ENCODE measurements at regions not wholly inside any gene's neighbourhood (a gene's known extent, or its start where the extent isn't known, plus 50 kb on each side); places are given as distances from the start of the nearest gene placed in this dataset.

DNA sequence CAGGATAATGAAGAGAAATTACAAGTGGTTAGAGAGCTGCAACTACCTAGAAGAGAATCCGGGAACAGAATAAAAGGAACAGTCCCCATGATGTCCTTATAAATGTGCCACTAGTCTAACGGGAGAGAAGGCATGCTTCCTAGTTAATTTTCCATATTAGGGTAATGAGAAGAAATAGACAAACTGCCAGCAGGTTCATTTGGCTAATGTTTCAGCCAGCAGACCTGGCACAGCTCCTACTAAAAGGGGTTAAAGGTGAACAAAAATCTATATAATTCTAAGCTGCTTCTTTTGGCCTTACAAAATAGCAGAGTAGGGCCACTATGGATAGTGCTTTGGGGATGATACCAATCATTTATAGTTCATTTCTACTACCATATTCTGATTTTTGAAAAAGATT lies 845.3 kb upstream of the GCFC2 start:
- TF ChIP-seq, protein P1, sequence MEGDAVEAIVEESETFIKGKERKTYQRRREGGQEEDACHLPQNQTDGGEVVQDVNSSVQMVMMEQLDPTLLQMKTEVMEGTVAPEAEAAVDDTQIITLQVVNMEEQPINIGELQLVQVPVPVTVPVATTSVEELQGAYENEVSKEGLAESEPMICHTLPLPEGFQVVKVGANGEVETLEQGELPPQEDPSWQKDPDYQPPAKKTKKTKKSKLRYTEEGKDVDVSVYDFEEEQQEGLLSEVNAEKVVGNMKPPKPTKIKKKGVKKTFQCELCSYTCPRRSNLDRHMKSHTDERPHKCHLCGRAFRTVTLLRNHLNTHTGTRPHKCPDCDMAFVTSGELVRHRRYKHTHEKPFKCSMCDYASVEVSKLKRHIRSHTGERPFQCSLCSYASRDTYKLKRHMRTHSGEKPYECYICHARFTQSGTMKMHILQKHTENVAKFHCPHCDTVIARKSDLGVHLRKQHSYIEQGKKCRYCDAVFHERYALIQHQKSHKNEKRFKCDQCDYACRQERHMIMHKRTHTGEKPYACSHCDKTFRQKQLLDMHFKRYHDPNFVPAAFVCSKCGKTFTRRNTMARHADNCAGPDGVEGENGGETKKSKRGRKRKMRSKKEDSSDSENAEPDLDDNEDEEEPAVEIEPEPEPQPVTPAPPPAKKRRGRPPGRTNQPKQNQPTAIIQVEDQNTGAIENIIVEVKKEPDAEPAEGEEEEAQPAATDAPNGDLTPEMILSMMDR (IDR thresholded peaks at IDR 0.05; ENCODE audit: low read depth, low read length): no peak
- H3K4me1 ChIP-seq: no peaks in the 10 kb centered on the region
- H3K4me3 ChIP-seq (ENCODE audit: low read depth, low read length): no peak overlapping the region
- H3K27me3 ChIP-seq: no peaks in the 10 kb centered on the region
- no peaks in the 10 kb centered on the region for H3K9me3 ChIP-seq
- H3K36me3 ChIP-seq: no peaks in the 10 kb centered on the region
- DNase-seq: no peak

DNA sequence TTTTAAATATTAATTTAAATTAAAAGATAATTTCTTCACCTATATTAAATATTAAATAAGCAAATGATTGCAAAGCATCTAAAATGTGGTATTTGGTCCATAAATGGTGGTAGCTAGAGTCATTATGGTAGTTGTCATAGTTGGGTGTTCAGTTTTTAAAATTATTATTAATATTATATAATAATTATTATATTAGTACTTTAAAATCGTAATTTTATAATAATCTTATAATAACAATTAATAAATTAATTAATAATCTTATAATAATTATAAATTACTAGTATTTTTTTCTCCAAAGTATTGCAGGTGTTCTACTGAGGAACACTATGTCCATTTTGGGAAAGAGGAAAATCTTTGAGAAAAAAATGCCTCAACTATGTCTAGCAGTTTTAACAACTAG lies 835.5 kb upstream of the GCFC2 start:
- Histone ChIP-seq H3K4me3 (ENCODE audit: low read depth, low read length) (no peak overlapping the region), H3K27me3 (no peaks in the 10 kb centered on the region), H3K9me3 (no peaks in the 10 kb centered on the region), H3K4me1 (no peaks in the 10 kb centered on the region), H3K36me3 (no peaks in the 10 kb centered on the region)
- DNase-seq: no peak
- TF ChIP-seq, protein P1 (IDR thresholded peaks at IDR 0.05; ENCODE audit: low read depth, low read length): no peak

DNA sequence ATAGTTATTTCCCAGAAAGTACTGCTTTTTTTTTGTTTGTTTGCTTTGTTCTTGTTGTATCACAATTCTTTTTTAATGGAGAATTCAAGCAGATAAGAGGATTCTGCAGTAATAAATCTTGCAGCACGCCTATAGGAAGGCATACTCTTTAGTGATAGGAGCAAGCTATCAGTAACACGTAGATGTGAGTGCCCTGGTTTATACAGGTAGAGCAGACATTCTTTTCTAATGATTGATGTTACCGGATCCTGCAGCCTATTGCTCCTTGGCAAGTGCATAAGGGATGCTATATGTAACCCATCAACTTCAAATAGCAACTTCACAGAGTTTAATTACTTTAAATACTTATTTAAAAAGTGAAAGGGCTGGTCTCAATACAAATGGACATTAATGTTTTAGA lies 834.2 kb upstream of the GCFC2 start:
- no peak for DNase-seq
- H3K9me3 ChIP-seq: no peaks in the 10 kb centered on the region
- H3K27me3 ChIP-seq: no peaks in the 10 kb centered on the region
- H3K4me1 ChIP-seq: no peaks in the 10 kb centered on the region
- no peaks in the 10 kb centered on the region for H3K36me3 ChIP-seq
- TF ChIP-seq, protein P1 (IDR thresholded peaks at IDR 0.05; ENCODE audit: low read depth, low read length): no peak
- H3K4me3 ChIP-seq (ENCODE audit: low read depth, low read length): no peak overlapping the region

DNA sequence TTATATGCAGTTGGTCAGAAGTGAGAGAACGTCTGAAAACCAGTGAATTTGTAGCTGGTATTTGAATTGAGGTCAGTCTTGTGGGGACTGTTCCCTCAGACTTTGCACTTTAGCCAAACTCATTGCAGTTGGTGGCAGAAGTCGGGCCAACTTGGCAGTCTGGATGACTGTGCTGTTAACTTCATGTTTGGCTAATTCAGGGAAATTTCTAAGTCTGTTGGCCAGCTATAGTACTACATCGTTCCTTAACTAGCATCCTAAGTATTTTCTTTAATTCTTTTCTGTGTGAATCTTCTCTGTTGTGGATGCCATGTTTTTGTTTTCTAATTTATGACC lies 806.8 kb upstream of the GCFC2 start:
- no peaks in the 10 kb centered on the region for H3K4me1 ChIP-seq
- H3K36me3 ChIP-seq: no peaks in the 10 kb centered on the region

DNA sequence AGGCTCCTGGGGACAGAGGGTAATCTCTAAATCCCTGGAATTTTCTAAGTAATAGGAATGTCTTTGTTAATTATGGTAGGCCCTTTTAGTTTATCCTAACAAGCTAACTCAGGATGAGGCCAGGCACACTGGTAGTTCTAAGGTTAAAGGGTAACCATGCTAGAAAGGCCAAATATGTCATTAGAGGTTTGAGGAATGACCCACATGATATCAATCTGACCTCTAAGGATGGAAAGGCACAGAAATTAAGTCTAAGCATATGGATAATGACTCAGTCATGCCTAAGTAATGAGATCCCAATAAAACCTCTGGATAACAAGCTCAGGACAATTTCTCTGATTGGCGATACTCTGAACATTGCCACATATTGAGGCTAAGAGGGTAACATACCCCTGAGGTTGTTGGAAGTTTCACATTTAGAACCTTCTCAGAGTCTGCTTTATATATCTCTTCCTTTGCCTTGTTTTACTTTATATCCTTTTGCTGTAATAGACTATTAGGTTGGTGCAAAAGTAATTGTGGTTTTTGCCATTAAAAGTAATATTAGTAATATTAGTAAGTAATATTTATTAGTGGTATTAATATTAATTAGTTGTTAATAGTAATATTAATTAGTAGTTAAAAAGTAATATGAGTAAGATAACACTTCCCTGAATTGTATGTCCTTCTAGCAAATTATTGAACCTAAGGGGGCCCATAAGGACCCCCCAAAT lies 806.3 kb upstream of the GCFC2 start:
- Histone ChIP-seq H3K9me3 (no peaks in the 10 kb centered on the region), H3K4me1 (no peaks in the 10 kb centered on the region), H3K4me3 (ENCODE audit: low read depth, low read length) (no peak overlapping the region), H3K27me3 (no peaks in the 10 kb centered on the region), H3K36me3 (no peaks in the 10 kb centered on the region)
- no peak for DNase-seq
- TF ChIP-seq, protein P1 (IDR thresholded peaks at IDR 0.05; ENCODE audit: low read depth, low read length): no peak

More for the DNA sequence above, 806.8 kb upstream of the GCFC2 start:
- H3K4me3 ChIP-seq (ENCODE audit: low read depth, low read length): no peak overlapping the region
- TF ChIP-seq, protein P1 (IDR thresholded peaks at IDR 0.05; ENCODE audit: low read depth, low read length): no peak
- DNase-seq: no peak
- no peaks in the 10 kb centered on the region for H3K27me3 ChIP-seq
- no peaks in the 10 kb centered on the region for H3K9me3 ChIP-seq

DNA sequence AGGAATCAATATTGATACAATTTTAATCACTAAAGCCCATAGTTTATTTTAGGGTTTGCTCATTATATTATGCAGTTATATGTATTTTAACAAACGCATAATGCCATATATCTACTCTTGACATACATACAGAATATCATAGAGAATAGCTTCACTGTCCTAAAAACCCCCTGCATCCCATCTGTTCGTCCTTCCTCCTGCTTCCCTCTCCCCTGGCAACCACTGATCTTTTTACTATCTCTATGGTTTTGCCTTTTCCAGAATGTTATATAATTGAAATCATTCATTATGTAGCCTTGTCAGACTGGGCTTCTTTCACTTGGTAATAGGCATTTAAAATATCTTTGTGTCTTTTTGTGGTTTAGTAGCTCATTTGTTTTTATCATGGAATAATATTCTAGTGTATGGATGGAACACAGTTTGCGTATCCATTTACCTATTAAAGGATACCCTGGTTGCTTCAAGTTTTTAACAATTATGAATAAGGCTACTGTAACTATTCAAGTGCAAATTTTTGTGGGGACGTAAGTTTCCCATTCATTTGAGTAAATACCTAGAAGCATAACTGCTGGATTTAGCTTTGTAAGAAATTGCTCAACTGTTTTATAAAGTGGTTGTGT lies 801.6 kb upstream of the GCFC2 start:
- Histone ChIP-seq H3K36me3 (no peaks in the 10 kb centered on the region), H3K9me3 (no peaks in the 10 kb centered on the region), H3K4me1 (no peaks in the 10 kb centered on the region), H3K4me3 (ENCODE audit: low read depth, low read length) (no peak overlapping the region), H3K27me3 (no peaks in the 10 kb centered on the region)
- TF ChIP-seq, protein P1 (IDR thresholded peaks at IDR 0.05; ENCODE audit: low read depth, low read length): no peak
- DNase-seq: no peak

Measured in BE2C (cell line).